HCT116 (cell line): ENCODE measurements at regions not wholly inside any gene's neighbourhood (a gene's known extent, or its start where the extent isn't known, plus 50 kb on each side); places are given as distances from the start of the nearest gene placed in this dataset.

Experiments
- ATAC-seq: fragments of 200-7000 bp; cut with Tn5 transposase; 2 replicates; pipeline ENCODE4 v1.9.1; 2020; ENCODE audit warnings: mild to moderate bottlenecking, moderate library complexity
- BruUV-seq: library from RNA; stranded (reverse); fragments of 400-500 nt; replicated peaks from 2 replicates; lab custom pipeline; 2021; lab: Mats Ljungman, UMichigan
- CTCF ChIA-PET: fragments of 300-600 bp; sonication (Branson Sonifier 250); formaldehyde crosslinking; loops from one replicate; lab custom pipeline; 2021; ENCODE audit warnings: antibody characterized with exemption; lab: Charles Lee
- POLR2A ChIA-PET: fragments of 300-600, 350-600 bp; sonication (Branson Sonifier 250); formaldehyde crosslinking; loops from one replicate; lab custom pipeline; 2021; ENCODE audit warnings: antibody characterized with exemption; lab: Charles Lee
- RAD21 ChIA-PET, 2 experiments: fragments of 300-600 bp; sonication (Branson Sonifier 250); formaldehyde crosslinking; loops; one replicate each; lab custom pipeline; 2023; ENCODE audit warnings: low total read pairs in 2 of 2; ENCODE audit not compliant: uncharacterized antibody in 2 of 2, unreplicated experiment in 2 of 2, low non-redundant PET in 1 of 2; lab: Charles Lee
- DNase-seq: peaks from one replicate; pipeline ENCODE4 v3.0.0-alpha.2; 2010; ENCODE audit warnings: low read depth, low spot score
- H2AFZ ChIP-seq: fragments of 200-600 bp; shearing (Covaris generic), sonication (generic); 2 replicates; pipeline ENCODE4 v1.6.1; 2017; ENCODE audit warnings: low read depth, mixed run types, mixed read lengths, antibody characterized with exemption, low read length; ENCODE audit not compliant: poor library complexity, severe bottlenecking
- H3K27ac ChIP-seq: 2 replicates; pipeline ENCODE4 v1.5.1; 2012; ENCODE audit warnings: low read depth, low read length
- H3K27me3 ChIP-seq: fragments of 200-600 bp; sonication (generic); 2 replicates; pipeline ENCODE4 v1.6.1; 2016; ENCODE audit warnings: mixed run types, low read length, mixed read lengths; ENCODE audit not compliant: insufficient read depth
- H3K36me3 ChIP-seq, 2 experiments: fragments of 200-500 bp in 1 of 2; fragments of 200-600 bp in 1 of 2; sonication (Bioruptor generic) in 1 of 2; sonication (generic) in 1 of 2; 2 replicates each; pipeline versions ENCODE4 v1.5.1 to v1.6.1; 2014 to 2016; ENCODE audit warnings: low read length in 2 of 2, inconsistent platforms in 1 of 2, mixed read lengths in 1 of 2, mixed run types in 1 of 2; ENCODE audit not compliant: insufficient read depth in 2 of 2, control insufficient read depth in 1 of 2
- H3K4me1 ChIP-seq, 2 experiments: fragments of 200-600 bp in 1 of 2; sonication (generic) in 1 of 2; 2 replicates each; pipeline versions ENCODE4 v1.5.1 to v1.6.1; 2012 to 2017; ENCODE audit warnings: low read length in 2 of 2, inconsistent platforms in 1 of 2, mild to moderate bottlenecking in 1 of 2, mixed read lengths in 1 of 2, mixed run types in 1 of 2, moderate library complexity in 1 of 2; ENCODE audit not compliant: insufficient read depth in 2 of 2, control insufficient read depth in 1 of 2
- H3K4me2 ChIP-seq: fragments of 200-600 bp; sonication (generic); 2 replicates; pipeline ENCODE4 v1.6.1; 2017; ENCODE audit warnings: mixed run types, low read length, mixed read lengths
- H3K4me3 ChIP-seq, 2 experiments: fragments of 200-600 bp in 1 of 2; sonication (generic) in 1 of 2; replicated peaks in 1 of 2; 2 replicates each; pipeline ENCODE4 v1.5.1; 2011 to 2016; ENCODE audit warnings: low read length in 2 of 2, control low read depth in 1 of 2, low read depth in 1 of 2, mild to moderate bottlenecking in 1 of 2, mixed read lengths in 1 of 2, mixed run types in 1 of 2
- H3K79me2 ChIP-seq: fragments of 200-600 bp; sonication (generic); 2 replicates; pipeline ENCODE4 v1.6.1; 2017; ENCODE audit warnings: mild to moderate bottlenecking, mixed run types, low read length, moderate library complexity, mixed read lengths; ENCODE audit not compliant: insufficient read depth
- H3K9ac ChIP-seq: fragments of 200-600 bp; sonication (generic); 2 replicates; pipeline ENCODE4 v1.6.1; 2016; ENCODE audit warnings: low read length, mixed read lengths
- H3K9me2 ChIP-seq: fragments of 200-600 bp; sonication (generic), shearing (Covaris generic); 2 replicates; pipeline ENCODE4 v1.6.1; 2017; ENCODE audit warnings: mixed run types, mild to moderate bottlenecking, moderate library complexity; ENCODE audit not compliant: insufficient read depth
- H3K9me3 ChIP-seq, 2 experiments: fragments of 200-500 bp in 1 of 2; fragments of 200-600 bp in 1 of 2; sonication (Bioruptor generic) in 1 of 2; sonication (generic) in 1 of 2; 2 replicates each; pipeline ENCODE4 v1.6.1; 2014 to 2017; ENCODE audit warnings: low read length in 2 of 2, mixed read lengths in 2 of 2, inconsistent platforms in 1 of 2, low read depth in 1 of 2, mild to moderate bottlenecking in 1 of 2, mixed run types in 1 of 2, moderate library complexity in 1 of 2; ENCODE audit not compliant: control insufficient read depth in 1 of 2, insufficient read depth in 1 of 2
- H4K20me1 ChIP-seq: fragments of 200-600 bp; sonication (generic), shearing (Covaris generic); 2 replicates; pipeline ENCODE4 v1.6.1; 2017; ENCODE audit warnings: mixed run types, mild to moderate bottlenecking, moderate library complexity; ENCODE audit not compliant: insufficient read depth
- ATF3 ChIP-seq: IDR thresholded peaks from 2 replicates; pipeline ENCODE4 v1.6.1; 2012
- CBX3 ChIP-seq: IDR thresholded peaks from 2 replicates; pipeline ENCODE4 v1.6.1; 2012; ENCODE audit warnings: low read depth
- CEBPB ChIP-seq: IDR thresholded peaks from 2 replicates; pipeline ENCODE4 v1.6.1; 2012; ENCODE audit warnings: low read depth
- CTCF ChIP-seq, 3 experiments: fragments of 200-600 bp in 1 of 3; sonication (generic) in 1 of 3; IDR thresholded peaks in 2 of 3; conservative IDR thresholded peaks in 1 of 3; 2 replicates each; pipeline ENCODE4 v1.5.1; 2012 to 2017; ENCODE audit warnings: low read depth in 2 of 3, low read length in 2 of 3, antibody characterized with exemption in 1 of 3, borderline replicate concordance in 1 of 3, control low read depth in 1 of 3, mild to moderate bottlenecking in 1 of 3, mixed read lengths in 1 of 3, mixed run types in 1 of 3, moderate library complexity in 1 of 3; ENCODE audit not compliant: insufficient read depth in 1 of 3
- EGR1 ChIP-seq: IDR thresholded peaks from 2 replicates; pipeline ENCODE4 v1.6.1; 2012; ENCODE audit warnings: low read depth
- ELF1 ChIP-seq: IDR thresholded peaks from 2 replicates; pipeline ENCODE4 v1.6.1; 2012; ENCODE audit warnings: low read depth, borderline replicate concordance
- EZH2phosphoT487 ChIP-seq: fragments of 200-600 bp; IDR thresholded peaks from 2 replicates; pipeline ENCODE4 v1.6.1; 2018; ENCODE audit warnings: antibody characterized with exemption, borderline replicate concordance
- FOSL1 ChIP-seq: IDR thresholded peaks from 2 replicates; pipeline ENCODE4 v1.6.1; 2012; ENCODE audit warnings: low read depth
- JUND ChIP-seq: IDR thresholded peaks from 2 replicates; pipeline ENCODE4 v1.6.1; 2012
- POLR2A ChIP-seq: IDR thresholded peaks from 2 replicates; pipeline ENCODE4 v1.7.0; 2011; ENCODE audit warnings: borderline replicate concordance; ENCODE audit not compliant: insufficient read depth, insufficient read length; ENCODE audit errors: extremely low read depth
- POLR2AphosphoS5 ChIP-seq: IDR thresholded peaks from 2 replicates; pipeline ENCODE4 v1.6.1; 2011; ENCODE audit warnings: mild to moderate bottlenecking, low read depth, low read length, moderate library complexity
- REST ChIP-seq: IDR thresholded peaks from 2 replicates; pipeline ENCODE4 v1.6.1; 2012; ENCODE audit warnings: low read depth
- SIN3A ChIP-seq: IDR thresholded peaks from 2 replicates; pipeline ENCODE4 v1.6.1; 2012; ENCODE audit warnings: low read depth
- SP1 ChIP-seq: IDR thresholded peaks from 2 replicates; pipeline ENCODE4 v1.6.1; 2012; ENCODE audit warnings: low read depth
- SRF ChIP-seq: IDR thresholded peaks from 2 replicates; pipeline ENCODE4 v1.6.1; 2012; ENCODE audit warnings: low read depth
- TCF7L2 ChIP-seq: IDR thresholded peaks from 2 replicates; pipeline ENCODE4 v1.7.0; 2011; ENCODE audit warnings: borderline replicate concordance, inconsistent platforms; ENCODE audit not compliant: insufficient read depth, insufficient read length; ENCODE audit errors: extremely low read depth
- YY1 ChIP-seq: IDR thresholded peaks from 2 replicates; pipeline ENCODE4 v1.6.1; 2011; ENCODE audit warnings: low read length, low read depth, moderate library complexity, mild to moderate bottlenecking; ENCODE audit not compliant: insufficient replicate concordance; ENCODE audit errors: extremely low read depth
- ZNF274 ChIP-seq: fragments of 200-500 bp; sonication (Bioruptor generic); IDR thresholded peaks from 2 replicates; pipeline ENCODE4 v1.6.1; 2014; ENCODE audit warnings: mild to moderate bottlenecking, low read depth, low read length, inconsistent platforms
- intact Hi-C: fragments of 100-400 bp; cut with micrococcal nuclease; formaldehyde crosslinking; loops from 2 replicates; pipeline ENCODE4 v1.10.0; 2022
- TF ChIP-seq, protein P1 (sequence below): IDR thresholded peaks from 2 replicates; pipeline ENCODE4 v1.6.1; 2011; ENCODE audit warnings: mild to moderate bottlenecking, low read length, moderate library complexity; ENCODE audit not compliant: insufficient replicate concordance; ENCODE audit errors: extremely low read depth
- TF ChIP-seq, protein P2 (sequence below): IDR thresholded peaks from 2 replicates; pipeline ENCODE4 v1.6.1; 2012

- no TSS peak for BruUV-seq
- Histone ChIP-seq H3K79me2 (no peaks in the 10 kb centered on the region), H4K20me1 (no peaks in the 10 kb centered on the region), H3K36me3 (no peaks in the 10 kb centered on the region), H3K4me2 (no peak overlapping the region), H3K9me3 (no peaks in the 10 kb centered on the region), H3K27me3 (no peaks in the 10 kb centered on the region), H3K4me1 (no peaks in the 10 kb centered on the region), H3K27ac (no peak overlapping the region), H3K4me3 (no peak overlapping the region), H3K9ac (no peak overlapping the region), H3K9me2 (no peaks in the 10 kb centered on the region), H2AFZ (no peak overlapping the region)
- intact Hi-C loops: no loop called here
- ATAC-seq: no peak
- ChIA-PET RAD21 (no interaction called here), CTCF (no interaction called here), POLR2A (no interaction called here)
- no peak for DNase-seq
- TF ChIP-seq CBX3 (no peak), EZH2phosphoT487 (no peak), SP1 (no peak), ELF1 (no peak), ZNF274 (no peak), FOSL1 (no peak), REST (no peak), EGR1 (no peak), SIN3A (no peak), CEBPB (no peak), JUND (no peak), YY1 (no peak), ATF3 (no peak), POLR2A (no peak), CTCF (IDR thresholded peaks at IDR 0.05 in 2 of 3, conservative IDR thresholded peaks at IDR 0.05 in 1 of 3; ENCODE audit: borderline replicate concordance in 1 of 3, insufficient read depth in 1 of 3, low read depth in 2 of 3, low read length in 2 of 3) (no peak), SRF (no peak), TCF7L2 (no peak), POLR2AphosphoS5 (no peak)
- TF ChIP-seq, protein P1, sequence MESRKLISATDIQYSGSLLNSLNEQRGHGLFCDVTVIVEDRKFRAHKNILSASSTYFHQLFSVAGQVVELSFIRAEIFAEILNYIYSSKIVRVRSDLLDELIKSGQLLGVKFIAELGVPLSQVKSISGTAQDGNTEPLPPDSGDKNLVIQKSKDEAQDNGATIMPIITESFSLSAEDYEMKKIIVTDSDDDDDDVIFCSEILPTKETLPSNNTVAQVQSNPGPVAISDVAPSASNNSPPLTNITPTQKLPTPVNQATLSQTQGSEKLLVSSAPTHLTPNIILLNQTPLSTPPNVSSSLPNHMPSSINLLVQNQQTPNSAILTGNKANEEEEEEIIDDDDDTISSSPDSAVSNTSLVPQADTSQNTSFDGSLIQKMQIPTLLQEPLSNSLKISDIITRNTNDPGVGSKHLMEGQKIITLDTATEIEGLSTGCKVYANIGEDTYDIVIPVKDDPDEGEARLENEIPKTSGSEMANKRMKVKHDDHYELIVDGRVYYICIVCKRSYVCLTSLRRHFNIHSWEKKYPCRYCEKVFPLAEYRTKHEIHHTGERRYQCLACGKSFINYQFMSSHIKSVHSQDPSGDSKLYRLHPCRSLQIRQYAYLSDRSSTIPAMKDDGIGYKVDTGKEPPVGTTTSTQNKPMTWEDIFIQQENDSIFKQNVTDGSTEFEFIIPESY: no peak
- TF ChIP-seq, protein P2, sequence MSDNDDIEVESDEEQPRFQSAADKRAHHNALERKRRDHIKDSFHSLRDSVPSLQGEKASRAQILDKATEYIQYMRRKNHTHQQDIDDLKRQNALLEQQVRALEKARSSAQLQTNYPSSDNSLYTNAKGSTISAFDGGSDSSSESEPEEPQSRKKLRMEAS: no peak
Observed at GRCh38 chr18:10604182-10604581, 78.4 kb downstream of the NAPG start.
